OCI-LY7 (cell line): ENCODE measurements at regions not wholly inside any gene's neighbourhood (a gene's known extent, or its start where the extent isn't known, plus 50 kb on each side); places are given as distances from the start of the nearest gene placed in this dataset.

ENCODE experiments used
- BruUV-seq: library from RNA; stranded (reverse); fragments of 400-500 nt; replicated peaks from 2 replicates; lab custom pipeline; 2021; lab: Mats Ljungman, UMichigan
- CTCF ChIA-PET: fragments of 300-600 bp; sonication (Branson Sonifier 250); formaldehyde crosslinking; loops from one replicate; lab custom pipeline; 2022; ENCODE audit warnings: antibody characterized with exemption; ENCODE audit not compliant: unreplicated experiment; lab: Charles Lee
- POLR2A ChIA-PET: fragments of 300-600 bp; sonication (Branson Sonifier 250); formaldehyde crosslinking; loops from one replicate; lab custom pipeline; 2022; ENCODE audit warnings: antibody characterized with exemption; lab: Charles Lee
- DNase-seq: peaks from one replicate; pipeline ENCODE4 v3.0.0-alpha.2; 2015; ENCODE audit warnings: low spot score
- H2AFZ ChIP-seq: fragments of 200-600 bp; sonication (generic), shearing (Covaris generic); 2 replicates; pipeline ENCODE4 v1.6.1; 2014; ENCODE audit warnings: mild to moderate bottlenecking, antibody characterized with exemption, low read length, moderate library complexity
- H3K27ac ChIP-seq: fragments of 200-600 bp; sonication (generic); 2 replicates; pipeline ENCODE4 v1.5.1; 2014; ENCODE audit warnings: mixed run types, low read depth, mild to moderate bottlenecking, moderate library complexity, low read length, inconsistent platforms; ENCODE audit not compliant: poor library complexity, severe bottlenecking
- H3K36me3 ChIP-seq: fragments of 200-600 bp; sonication (generic); 2 replicates; pipeline ENCODE4 v1.6.1; 2014; ENCODE audit warnings: mild to moderate bottlenecking, antibody characterized with exemption, low read length, moderate library complexity, mixed read lengths; ENCODE audit not compliant: insufficient read depth
- H3K4me1 ChIP-seq: fragments of 200-600 bp; sonication (generic); 2 replicates; pipeline ENCODE4 v1.5.1; 2014; ENCODE audit warnings: mild to moderate bottlenecking, low read length; ENCODE audit not compliant: insufficient read depth, poor library complexity, severe bottlenecking
- H3K4me2 ChIP-seq: fragments of 200-600 bp; sonication (generic); 2 replicates; pipeline ENCODE4 v1.6.1; 2014; ENCODE audit warnings: mild to moderate bottlenecking, low read length
- H3K4me3 ChIP-seq: fragments of 200-600 bp; sonication (generic); 2 replicates; pipeline ENCODE4 v1.5.1; 2014; ENCODE audit warnings: mild to moderate bottlenecking, low read depth, low read length; ENCODE audit not compliant: poor library complexity, severe bottlenecking
- H3K79me2 ChIP-seq: fragments of 200-600 bp; sonication (generic); 2 replicates; pipeline ENCODE4 v1.6.1; 2016; ENCODE audit warnings: low read depth, mild to moderate bottlenecking, low read length, moderate library complexity, mixed read lengths; ENCODE audit not compliant: insufficient read depth
- H3K9me2 ChIP-seq: fragments of 200-600 bp; sonication (generic); 2 replicates; pipeline ENCODE4 v1.6.1; 2016; ENCODE audit warnings: mild to moderate bottlenecking, low read length, mixed read lengths; ENCODE audit not compliant: insufficient read depth
- H3K9me3 ChIP-seq: fragments of 200-600 bp; sonication (generic); 2 replicates; pipeline ENCODE4 v1.6.1; 2014; ENCODE audit warnings: mild to moderate bottlenecking, mixed run types, low read length, mixed read lengths
- H4K20me1 ChIP-seq: fragments of 200-600 bp; sonication (generic); 2 replicates; pipeline ENCODE4 v1.6.1; 2014; ENCODE audit warnings: mild to moderate bottlenecking, antibody characterized with exemption, low read length, moderate library complexity, mixed read lengths; ENCODE audit not compliant: insufficient read depth
- CTCF ChIP-seq: fragments of 200-600 bp; sonication (generic); conservative IDR thresholded peaks from 2 replicates; pipeline ENCODE4 v1.5.1; 2014; ENCODE audit warnings: mild to moderate bottlenecking, antibody characterized with exemption, low read length, moderate library complexity, mixed read lengths
- EZH2phosphoT487 ChIP-seq: fragments of 200-600 bp; sonication (generic); IDR thresholded peaks from 2 replicates; pipeline ENCODE4 v1.6.1; 2018; ENCODE audit warnings: low read depth, borderline replicate concordance, mild to moderate bottlenecking, mixed run types, antibody characterized with exemption, low read length, moderate library complexity, mixed read lengths
- intact Hi-C: fragments of 100-400 bp; cut with micrococcal nuclease; formaldehyde crosslinking; loops from one replicate; pipeline ENCODE4 v1.10.0; 2022; ENCODE audit not compliant: unreplicated experiment

GRCh38 chr22:34354071-34354817, 434.0 kb upstream of the LARGE1 start:
- no peaks in the 10 kb centered on the region for H3K36me3 ChIP-seq
- ChIA-PET CTCF (no interaction called here), POLR2A (no interaction called here)
- no peaks in the 10 kb centered on the region for H3K9me3 ChIP-seq
- no peak for TF ChIP-seq EZH2phosphoT487
- no peak for TF ChIP-seq CTCF
- intact Hi-C loops: no loop called here
- H4K20me1 ChIP-seq: no peaks in the 10 kb centered on the region
- no peak overlapping the region for H3K4me2 ChIP-seq
- H3K27ac ChIP-seq: no peak overlapping the region
- H3K4me1 ChIP-seq: no peaks in the 10 kb centered on the region
- no peaks in the 10 kb centered on the region for H3K79me2 ChIP-seq
- no peak overlapping the region for H2AFZ ChIP-seq
- no peak overlapping the region for H3K4me3 ChIP-seq
- no TSS peak for BruUV-seq
- no peak for DNase-seq
- no peaks in the 10 kb centered on the region for H3K9me2 ChIP-seq

- no peak overlapping the region for H3K4me2 ChIP-seq
- BruUV-seq: no TSS peak
- no peaks in the 10 kb centered on the region for H3K36me3 ChIP-seq
- H2AFZ ChIP-seq: no peak overlapping the region
- intact Hi-C loops: no loop called here
- ChIA-PET POLR2A (no interaction called here), CTCF (no interaction called here)
- no peaks in the 10 kb centered on the region for H4K20me1 ChIP-seq
- no peak for TF ChIP-seq CTCF
- no peak for TF ChIP-seq EZH2phosphoT487
- H3K4me3 ChIP-seq: no peak overlapping the region
- H3K9me2 ChIP-seq: no peaks in the 10 kb centered on the region
- no peaks in the 10 kb centered on the region for H3K79me2 ChIP-seq
- H3K4me1 ChIP-seq: no peaks in the 10 kb centered on the region
- H3K27ac ChIP-seq: no peak overlapping the region
- no peak for DNase-seq
- no peaks in the 10 kb centered on the region for H3K9me3 ChIP-seq
Observed at GRCh38 chr22:34356481-34356880, 436.2 kb upstream of the LARGE1 start.

GRCh38 chr22:34370711-34371110, 450.4 kb upstream of the LARGE1 start:
- Histone ChIP-seq H3K4me3 (no peak overlapping the region), H3K36me3 (no peaks in the 10 kb centered on the region), H3K27ac (no peak overlapping the region), H3K9me2 (no peaks in the 10 kb centered on the region), H3K9me3 (no peaks in the 10 kb centered on the region), H3K79me2 (no peaks in the 10 kb centered on the region), H4K20me1 (no peaks in the 10 kb centered on the region), H3K4me2 (no peak overlapping the region), H2AFZ (no peak overlapping the region), H3K4me1 (no peaks in the 10 kb centered on the region)
- intact Hi-C loops: no loop called here
- no peak for DNase-seq
- ChIA-PET CTCF (no interaction called here), POLR2A (interaction anchor here (0.6 kb wide), 2 partner anchors 27 to 259 kb away, joined by 5 read pairs; no protein-coding TSS in a partner anchor)
- BruUV-seq: no TSS peak
- no peak for TF ChIP-seq CTCF
- TF ChIP-seq EZH2phosphoT487: no peak
